B cell (primary cell): ENCODE measurements at regions not wholly inside any gene's neighbourhood (a gene's known extent, or its start where the extent isn't known, plus 50 kb on each side); places are given as distances from the start of the nearest gene placed in this dataset.

ENCODE experiments used
- ATAC-seq: fragments of 200-7000 bp; cut with Tn5 transposase; one replicate; pipeline ENCODE4 v1.10.0; 2021; ENCODE audit warnings: low read depth, mild to moderate bottlenecking, moderate number of reproducible peaks, moderate library complexity
- CTCF ChIA-PET: fragments of 350-600 bp; sonication (Branson Sonifier 250); formaldehyde crosslinking; loops from one replicate; lab custom pipeline; 2021; ENCODE audit warnings: antibody characterized with exemption, inconsistent platforms; lab: Charles Lee
- POLR2A ChIA-PET: fragments of 350-600 bp; sonication (Branson Sonifier 250); formaldehyde crosslinking; loops from one replicate; lab custom pipeline; 2021; ENCODE audit warnings: antibody characterized with exemption; lab: Charles Lee
- DNase-seq: peaks from one replicate; pipeline ENCODE4 v3.0.0; 2013
- H2AFZ ChIP-seq: 2 replicates; pipeline ENCODE4 v1.6.1; 2012; ENCODE audit warnings: mild to moderate bottlenecking, low read depth, low read length; ENCODE audit not compliant: insufficient read depth, poor library complexity, severe bottlenecking
- H3K27ac ChIP-seq, 2 donors: 1 replicate in 1 of 2; 2 replicates in 1 of 2; pipeline ENCODE4 v1.5.1; 2012 to 2013; ENCODE audit warnings: low read length in 2 of 2, mild to moderate bottlenecking in 2 of 2, moderate library complexity in 1 of 2
- H3K27me3 ChIP-seq, 4 experiments: fragments of 200-600 bp in 1 of 4; sonication (generic) in 1 of 4; replicated peaks in 1 of 4; 1 replicate in 2 of 4; 2 replicates in 2 of 4; pipeline versions ENCODE4 v1.6.1 to v1.7.0; 2013 to 2016; ENCODE audit warnings: low read length in 3 of 4, mild to moderate bottlenecking in 2 of 4, mixed read lengths in 1 of 4, moderate library complexity in 1 of 4; ENCODE audit not compliant: insufficient read depth in 4 of 4, control insufficient read depth in 3 of 4; ENCODE audit errors: control extremely low read depth in 1 of 4
- H3K36me3 ChIP-seq, 2 experiments: replicated peaks in 1 of 2; 1 replicate in 1 of 2; 2 replicates in 1 of 2; pipeline versions ENCODE4 v1.6.1 to v1.7.1; 2013; ENCODE audit warnings: low read length in 1 of 2; ENCODE audit not compliant: insufficient read depth in 2 of 2, control insufficient read depth in 1 of 2; ENCODE audit errors: control extremely low read depth in 1 of 2, extremely low read depth in 1 of 2
- H3K4me1 ChIP-seq, 2 donors: fragments of 200-600 bp in 1 of 2; sonication (generic) in 1 of 2; 1 replicate in 1 of 2; 2 replicates in 1 of 2; pipeline versions ENCODE4 v1.5.1 to v1.6.1; 2013 to 2017; ENCODE audit warnings: low read length in 2 of 2; ENCODE audit not compliant: control insufficient read depth in 2 of 2, insufficient read depth in 2 of 2
- H3K4me2 ChIP-seq: replicated peaks from 2 replicates; pipeline ENCODE3; 2012; ENCODE audit warnings: mild to moderate bottlenecking, low read depth, low read length; ENCODE audit not compliant: poor library complexity, severe bottlenecking
- H3K4me3 ChIP-seq, 5 experiments: fragments of 200-600 bp in 1 of 5; sonication (generic) in 1 of 5; 1 replicate in 3 of 5; 2 replicates in 2 of 5; pipeline versions ENCODE4 v1.5.1 to v1.7.0; 2011 to 2016; ENCODE audit warnings: low read length in 4 of 5, mild to moderate bottlenecking in 4 of 5, low read depth in 2 of 5, control low read depth in 1 of 5, moderate library complexity in 1 of 5; ENCODE audit not compliant: insufficient read depth in 1 of 5; ENCODE audit errors: control extremely low read depth in 1 of 5, extremely low read depth in 1 of 5
- H3K79me2 ChIP-seq: fragments of 200-600 bp; sonication (generic); one replicate; pipeline ENCODE4 v1.6.0; 2016; ENCODE audit warnings: low read length; ENCODE audit not compliant: control insufficient read depth, insufficient read depth
- H3K9ac ChIP-seq: fragments of 200-600 bp; sonication (generic); 2 replicates; pipeline ENCODE4 v1.6.1; 2017; ENCODE audit warnings: mild to moderate bottlenecking, low read length, moderate library complexity
- H3K9me3 ChIP-seq, 3 donors: one replicate each; pipeline versions ENCODE4 v1.6.1 to v1.7.1; 2013; ENCODE audit warnings: low read length in 2 of 3; ENCODE audit not compliant: control insufficient read depth in 2 of 3, insufficient read depth in 1 of 3; ENCODE audit errors: control extremely low read depth in 1 of 3
- H4K20me1 ChIP-seq: 2 replicates; pipeline ENCODE4 v1.6.0; 2012; ENCODE audit warnings: mild to moderate bottlenecking, low read length; ENCODE audit not compliant: insufficient read depth, control insufficient read depth, poor library complexity, severe bottlenecking
- H3K27ac Mint-ChIP-seq: one replicate; pipeline ENCODE4 v1.8.0; 2021; ENCODE audit warnings: mixed read lengths
- H3K27me3 Mint-ChIP-seq: one replicate; pipeline ENCODE4 v1.8.0; 2021; ENCODE audit warnings: mixed read lengths
- H3K4me1 Mint-ChIP-seq: one replicate; pipeline ENCODE4 v1.8.0; 2021; ENCODE audit warnings: mixed read lengths
- H3K4me3 Mint-ChIP-seq: one replicate; pipeline ENCODE4 v1.8.0; 2021; ENCODE audit warnings: mixed read lengths
- H3K9me3 Mint-ChIP-seq: one replicate; pipeline ENCODE4 v1.8.0; 2022; ENCODE audit warnings: mixed read lengths; ENCODE audit not compliant: insufficient read depth
- CTCF ChIP-seq: fragments of 200-600 bp; IDR thresholded peaks from one replicate; pipeline ENCODE4 v1.8.0; 2022; ENCODE audit warnings: antibody characterized with exemption, mild to moderate bottlenecking
- EZH2 ChIP-seq: IDR thresholded peaks from 2 replicates; pipeline ENCODE4 v1.6.1; 2012; ENCODE audit warnings: borderline replicate concordance, low read depth, mild to moderate bottlenecking, moderate library complexity, low read length; ENCODE audit not compliant: insufficient read depth, poor library complexity, severe bottlenecking
- WGBS: methylation state at CpG from one replicate; pipeline ENCODE4 v1.1.5; 2013; ENCODE audit warnings: missing lambda C conversion rate; ENCODE audit not compliant: insufficient coverage; 5-methylcytosine and 5-hydroxymethylcytosine counted together
- intact Hi-C: fragments of 100-400 bp; cut with micrococcal nuclease; formaldehyde crosslinking; loops from one replicate; pipeline ENCODE4 v1.10.0; 2022

- H3K36me3 ChIP-seq: no peaks in the 10 kb centered on the region
- H3K9me3 Mint-ChIP-seq: no peaks in the 10 kb centered on the region
- POLR2A ChIA-PET: no interaction called here
- H3K27ac Mint-ChIP-seq: no peak overlapping the region
- H3K27me3 ChIP-seq: peaks cover 0 to 3% (median 0%) of the 10 kb centered on the region in 4 experiments
- H3K4me1 ChIP-seq: no peaks in the 10 kb centered on the region
- H3K27ac ChIP-seq: no peak overlapping the region
- no peak overlapping the region for H3K4me3 Mint-ChIP-seq
- H3K4me3 ChIP-seq: no peak overlapping the region
- WGBS: 100% methylated on average over 1 of the region's 3 CpGs
- no peak for DNase-seq
- peaks cover 6% of the 10 kb centered on the region for H3K27me3 Mint-ChIP-seq
- no peak for ATAC-seq
- intact Hi-C loops: no loop called here
- H2AFZ ChIP-seq: no peak overlapping the region
- TF ChIP-seq CTCF (no peak), EZH2 (no peak)
- H3K4me2 ChIP-seq: no peak overlapping the region
- H4K20me1 ChIP-seq: no peaks in the 10 kb centered on the region
- no peaks in the 10 kb centered on the region for H3K4me1 Mint-ChIP-seq
- H3K9me3 ChIP-seq: no peaks in the 10 kb centered on the region
- no peak overlapping the region for H3K9ac ChIP-seq
- CTCF ChIA-PET: interaction anchor here (0.6 kb wide), 1 partner anchor 997 kb away, joined by 3 read pairs; no protein-coding TSS in a partner anchor
- no peaks in the 10 kb centered on the region for H3K79me2 ChIP-seq
These were observed 109.2 kb upstream of the CAV2 start for GRCh38 chr7:116390363-116390762.

- Histone ChIP-seq H4K20me1 (no peaks in the 10 kb centered on the region), H3K27me3 (peaks cover 0 to 3% (median 0%) of the 10 kb centered on the region in 4 experiments), H3K27ac (no peak overlapping the region), H3K9me3 (peaks cover 0 to 1% (median 0%) of the 10 kb centered on the region in 3 donors), H3K4me2 (no peak overlapping the region), H3K4me1 (no peaks in the 10 kb centered on the region), H2AFZ (no peak overlapping the region), H3K36me3 (no peaks in the 10 kb centered on the region), H3K4me3 (no peak overlapping the region), H3K9ac (no peak overlapping the region), H3K79me2 (no peaks in the 10 kb centered on the region)
- ChIA-PET POLR2A (no interaction called here), CTCF (no interaction called here)
- H3K9me3 Mint-ChIP-seq: no peaks in the 10 kb centered on the region
- DNase-seq (no peak), ATAC-seq (no peak)
- H3K27me3 Mint-ChIP-seq: peaks cover 5% of the 10 kb centered on the region
- intact Hi-C loops: no loop called here
- H3K4me1 Mint-ChIP-seq: no peaks in the 10 kb centered on the region
- no peak overlapping the region for H3K4me3 Mint-ChIP-seq
- TF ChIP-seq EZH2: no peak
- no peak for TF ChIP-seq CTCF
- no peak overlapping the region for H3K27ac Mint-ChIP-seq
These were observed 106.7 kb upstream of the CAV2 start for GRCh38 chr7:116392806-116393205.
